Neural cell (in vitro differentiated cells): ENCODE measurements at regions not wholly inside any gene's neighbourhood (a gene's known extent, or its start where the extent isn't known, plus 50 kb on each side); places are given as distances from the start of the nearest gene placed in this dataset.
"Not testable (repeated sequence)": the region's sequence is repeated elsewhere in the genome, so short reads cannot be mapped to it uniquely, and the experiment has no call there.

ENCODE experiments used
- H2AFZ ChIP-seq: fragments of 200-600, 300-800 bp; sonication (generic), shearing (Covaris generic); 2 replicates; pipeline ENCODE4 v1.6.0; 2014; ENCODE audit warnings: low read depth, mild to moderate bottlenecking, antibody characterized with exemption, low read length, moderate library complexity
- H3F3A ChIP-seq: fragments of 200-600 bp; shearing (Covaris generic); 2 replicates; pipeline ENCODE4 v1.6.1; 2016; ENCODE audit warnings: mild to moderate bottlenecking, moderate library complexity, mixed read lengths, antibody characterized with exemption, low read length; ENCODE audit not compliant: insufficient read depth, poor library complexity, severe bottlenecking
- H3K27ac ChIP-seq: fragments of 200-600, 300-800 bp; sonication (generic), shearing (Covaris generic); 2 replicates; pipeline ENCODE4 v1.5.1; 2014; ENCODE audit warnings: mild to moderate bottlenecking, low read length, moderate library complexity
- H3K27me3 ChIP-seq: fragments of 300-800, 200-600 bp; sonication (generic), shearing (Covaris generic); 2 replicates; pipeline ENCODE4 v1.6.0; 2014; ENCODE audit warnings: mild to moderate bottlenecking, low read depth, low read length, moderate library complexity; ENCODE audit not compliant: insufficient read depth
- H3K36me3 ChIP-seq: fragments of 300-800, 200-600 bp; sonication (generic), shearing (Covaris generic); 2 replicates; pipeline ENCODE4 v1.5.1; 2014; ENCODE audit warnings: mild to moderate bottlenecking, antibody characterized with exemption, low read length, moderate library complexity; ENCODE audit not compliant: insufficient read depth
- H3K4me2 ChIP-seq: fragments of 300-800, 200-600 bp; sonication (generic), shearing (Covaris generic); 2 replicates; pipeline ENCODE4 v1.6.0; 2014; ENCODE audit warnings: mild to moderate bottlenecking, low read length
- H3K4me3 ChIP-seq: fragments of 300-800, 200-600 bp; sonication (generic), shearing (Covaris generic); 2 replicates; pipeline ENCODE4 v1.5.1; 2014; ENCODE audit warnings: mild to moderate bottlenecking, low read length, moderate library complexity
- H3K79me2 ChIP-seq: fragments of 200-600 bp; shearing (Covaris generic); replicated peaks from 2 replicates; pipeline ENCODE4 v1.6.0; 2014; ENCODE audit warnings: mild to moderate bottlenecking, low read length, moderate library complexity; ENCODE audit not compliant: insufficient read depth
- H3K9ac ChIP-seq: fragments of 300-800, 200-600 bp; sonication (generic), shearing (Covaris generic); 2 replicates; pipeline ENCODE4 v1.6.1; 2016; ENCODE audit warnings: mild to moderate bottlenecking, low read length, mixed read lengths
- H3K9me2 ChIP-seq: fragments of 200-600 bp; shearing (Covaris generic); 2 replicates; pipeline ENCODE4 v1.6.1; 2016; ENCODE audit warnings: mild to moderate bottlenecking, low read length, mixed read lengths; ENCODE audit not compliant: insufficient read depth
- H3K9me3 ChIP-seq: fragments of 200-600, 300-800 bp; sonication (generic), shearing (Covaris generic); 2 replicates; pipeline ENCODE4 v1.6.1; 2016; ENCODE audit warnings: mild to moderate bottlenecking, mixed run types, low read length, moderate library complexity, mixed read lengths
- H4K20me1 ChIP-seq: fragments of 200-600 bp; shearing (Covaris generic); 2 replicates; pipeline ENCODE4 v1.6.1; 2016; ENCODE audit warnings: mild to moderate bottlenecking, mixed run types; ENCODE audit not compliant: insufficient read depth
- EP300 ChIP-seq: fragments of 450-650 bp; conservative IDR thresholded peaks from 2 replicates; pipeline ENCODE4 v1.6.1; 2014; ENCODE audit warnings: antibody characterized with exemption, mild to moderate bottlenecking, moderate library complexity; ENCODE audit not compliant: poor library complexity, severe bottlenecking
- EZH2 ChIP-seq: fragments of 200-600, 300-800 bp; shearing (Covaris generic), sonication (generic); IDR thresholded peaks from 2 replicates; pipeline ENCODE4 v1.6.1; 2014; ENCODE audit warnings: antibody characterized with exemption, low read length, borderline replicate concordance, mild to moderate bottlenecking; ENCODE audit not compliant: insufficient read depth, poor library complexity, severe bottlenecking
- MXI1 ChIP-seq: fragments of 450-650 bp; conservative IDR thresholded peaks from 2 replicates; pipeline ENCODE4 v1.6.1; 2014; ENCODE audit warnings: antibody characterized with exemption, mild to moderate bottlenecking; ENCODE audit not compliant: poor library complexity, severe bottlenecking
- POLR2AphosphoS5 ChIP-seq: IDR thresholded peaks from 2 replicates; pipeline ENCODE4 v1.6.1; 2012
- RAD21 ChIP-seq: fragments of 450-650 bp; conservative IDR thresholded peaks from 2 replicates; pipeline ENCODE4 v1.6.1; 2014; ENCODE audit warnings: antibody characterized with exemption, mild to moderate bottlenecking, moderate library complexity
- SMC3 ChIP-seq: fragments of 450-650 bp; conservative IDR thresholded peaks from 2 replicates; pipeline ENCODE4 v1.6.1; 2014; ENCODE audit warnings: antibody characterized with exemption, mild to moderate bottlenecking, moderate library complexity; ENCODE audit not compliant: poor library complexity
- TAF1 ChIP-seq: IDR thresholded peaks from 2 replicates; pipeline ENCODE4 v1.6.1; 2012; ENCODE audit warnings: low read depth
- TF ChIP-seq, protein P1 (sequence below): IDR thresholded peaks from 2 replicates; pipeline ENCODE4 v1.6.1; 2012; ENCODE audit warnings: borderline replicate concordance
- TF ChIP-seq, protein P2 (sequence below): fragments of 450-650 bp; IDR thresholded peaks from 2 replicates; pipeline ENCODE4 v1.5.1; 2014; ENCODE audit warnings: antibody characterized with exemption, mild to moderate bottlenecking, moderate library complexity; ENCODE audit not compliant: poor library complexity, severe bottlenecking

DNA sequence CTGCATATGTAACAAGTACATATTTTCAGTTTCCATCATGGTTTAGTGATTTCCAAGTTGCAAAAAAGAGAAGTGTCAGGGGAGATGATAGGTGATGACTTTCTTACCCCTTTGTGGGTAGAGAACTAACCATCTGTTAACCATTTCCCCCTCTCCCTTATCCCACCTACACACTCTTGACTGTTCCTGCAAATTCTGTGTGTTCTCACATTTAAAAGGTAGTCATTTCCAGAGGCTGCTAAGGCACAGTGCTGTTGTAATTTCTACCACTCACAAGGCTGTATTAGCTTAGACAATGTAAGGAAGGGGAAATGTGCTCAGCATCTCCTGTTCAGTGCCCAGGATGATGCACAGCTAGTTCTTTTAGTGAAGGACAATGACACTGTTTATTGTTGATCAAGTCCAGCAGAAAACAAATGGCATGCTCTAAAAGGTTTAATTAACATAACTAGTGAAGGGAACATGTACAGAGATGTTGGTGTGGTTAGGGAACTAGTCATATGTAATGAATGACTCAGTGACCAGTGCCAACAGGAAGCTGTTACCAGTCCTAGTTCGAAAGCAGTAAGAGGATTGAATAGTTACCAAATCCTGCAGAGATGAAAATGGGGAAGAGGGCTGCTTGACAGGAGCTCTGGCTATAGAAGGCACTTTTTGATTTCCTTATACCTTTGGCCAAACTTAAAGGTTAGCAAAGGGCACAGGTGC lies 165.1 kb downstream of the PLK2 start:
- no peaks in the 10 kb centered on the region for H4K20me1 ChIP-seq
- no peaks in the 10 kb centered on the region for H3K36me3 ChIP-seq
- no peak for TF ChIP-seq SMC3
- no peak for TF ChIP-seq MXI1
- TF ChIP-seq EP300 = no peak
- TF ChIP-seq, protein P1, sequence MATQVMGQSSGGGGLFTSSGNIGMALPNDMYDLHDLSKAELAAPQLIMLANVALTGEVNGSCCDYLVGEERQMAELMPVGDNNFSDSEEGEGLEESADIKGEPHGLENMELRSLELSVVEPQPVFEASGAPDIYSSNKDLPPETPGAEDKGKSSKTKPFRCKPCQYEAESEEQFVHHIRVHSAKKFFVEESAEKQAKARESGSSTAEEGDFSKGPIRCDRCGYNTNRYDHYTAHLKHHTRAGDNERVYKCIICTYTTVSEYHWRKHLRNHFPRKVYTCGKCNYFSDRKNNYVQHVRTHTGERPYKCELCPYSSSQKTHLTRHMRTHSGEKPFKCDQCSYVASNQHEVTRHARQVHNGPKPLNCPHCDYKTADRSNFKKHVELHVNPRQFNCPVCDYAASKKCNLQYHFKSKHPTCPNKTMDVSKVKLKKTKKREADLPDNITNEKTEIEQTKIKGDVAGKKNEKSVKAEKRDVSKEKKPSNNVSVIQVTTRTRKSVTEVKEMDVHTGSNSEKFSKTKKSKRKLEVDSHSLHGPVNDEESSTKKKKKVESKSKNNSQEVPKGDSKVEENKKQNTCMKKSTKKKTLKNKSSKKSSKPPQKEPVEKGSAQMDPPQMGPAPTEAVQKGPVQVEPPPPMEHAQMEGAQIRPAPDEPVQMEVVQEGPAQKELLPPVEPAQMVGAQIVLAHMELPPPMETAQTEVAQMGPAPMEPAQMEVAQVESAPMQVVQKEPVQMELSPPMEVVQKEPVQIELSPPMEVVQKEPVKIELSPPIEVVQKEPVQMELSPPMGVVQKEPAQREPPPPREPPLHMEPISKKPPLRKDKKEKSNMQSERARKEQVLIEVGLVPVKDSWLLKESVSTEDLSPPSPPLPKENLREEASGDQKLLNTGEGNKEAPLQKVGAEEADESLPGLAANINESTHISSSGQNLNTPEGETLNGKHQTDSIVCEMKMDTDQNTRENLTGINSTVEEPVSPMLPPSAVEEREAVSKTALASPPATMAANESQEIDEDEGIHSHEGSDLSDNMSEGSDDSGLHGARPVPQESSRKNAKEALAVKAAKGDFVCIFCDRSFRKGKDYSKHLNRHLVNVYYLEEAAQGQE = no peak
- TF ChIP-seq RAD21 = no peak
- TF ChIP-seq POLR2AphosphoS5 = no peak
- TF ChIP-seq, protein P2, sequence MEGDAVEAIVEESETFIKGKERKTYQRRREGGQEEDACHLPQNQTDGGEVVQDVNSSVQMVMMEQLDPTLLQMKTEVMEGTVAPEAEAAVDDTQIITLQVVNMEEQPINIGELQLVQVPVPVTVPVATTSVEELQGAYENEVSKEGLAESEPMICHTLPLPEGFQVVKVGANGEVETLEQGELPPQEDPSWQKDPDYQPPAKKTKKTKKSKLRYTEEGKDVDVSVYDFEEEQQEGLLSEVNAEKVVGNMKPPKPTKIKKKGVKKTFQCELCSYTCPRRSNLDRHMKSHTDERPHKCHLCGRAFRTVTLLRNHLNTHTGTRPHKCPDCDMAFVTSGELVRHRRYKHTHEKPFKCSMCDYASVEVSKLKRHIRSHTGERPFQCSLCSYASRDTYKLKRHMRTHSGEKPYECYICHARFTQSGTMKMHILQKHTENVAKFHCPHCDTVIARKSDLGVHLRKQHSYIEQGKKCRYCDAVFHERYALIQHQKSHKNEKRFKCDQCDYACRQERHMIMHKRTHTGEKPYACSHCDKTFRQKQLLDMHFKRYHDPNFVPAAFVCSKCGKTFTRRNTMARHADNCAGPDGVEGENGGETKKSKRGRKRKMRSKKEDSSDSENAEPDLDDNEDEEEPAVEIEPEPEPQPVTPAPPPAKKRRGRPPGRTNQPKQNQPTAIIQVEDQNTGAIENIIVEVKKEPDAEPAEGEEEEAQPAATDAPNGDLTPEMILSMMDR = no peak
- no peak for TF ChIP-seq EZH2
- TF ChIP-seq TAF1 = no peak
- no peak overlapping the region for H3K27ac ChIP-seq
- no peaks in the 10 kb centered on the region for H3K9me3 ChIP-seq
- H2AFZ ChIP-seq = no peak overlapping the region
- H3K4me3 ChIP-seq = no peak overlapping the region
- no peaks in the 10 kb centered on the region for H3K9me2 ChIP-seq
- no peak overlapping the region for H3K9ac ChIP-seq
- H3F3A ChIP-seq = no peaks in the 10 kb centered on the region
- no peak overlapping the region for H3K4me2 ChIP-seq
- H3K79me2 ChIP-seq = no peaks in the 10 kb centered on the region
- no peaks in the 10 kb centered on the region for H3K27me3 ChIP-seq

DNA sequence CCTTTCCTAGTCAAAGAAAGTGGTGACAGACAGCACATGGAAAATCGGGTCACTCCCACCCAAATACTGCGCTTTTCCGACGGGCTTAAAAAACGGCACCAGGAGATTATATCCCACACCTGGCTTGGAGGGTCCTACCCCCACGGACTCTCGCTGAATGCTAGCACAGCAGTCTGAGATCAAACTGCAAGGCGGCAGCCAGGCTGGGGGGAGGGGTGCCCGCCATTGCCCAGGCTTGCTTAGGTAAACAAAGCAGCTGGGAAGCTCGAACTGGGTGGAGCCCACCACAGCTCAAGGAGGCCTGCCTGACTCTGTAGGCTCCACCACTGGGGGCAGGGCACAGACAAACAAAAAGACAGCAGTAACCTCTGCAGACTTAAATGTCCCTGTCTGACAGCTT lies 171.6 kb downstream of the PLK2 start:
- not testable (repeated sequence) for H4K20me1 ChIP-seq, H3K9ac ChIP-seq, H3K36me3 ChIP-seq, H3K4me2 ChIP-seq, H3K9me3 ChIP-seq, H3F3A ChIP-seq, H3K4me3 ChIP-seq, H2AFZ ChIP-seq, H3K79me2 ChIP-seq, H3K9me2 ChIP-seq, H3K27ac ChIP-seq, H3K27me3 ChIP-seq

DNA sequence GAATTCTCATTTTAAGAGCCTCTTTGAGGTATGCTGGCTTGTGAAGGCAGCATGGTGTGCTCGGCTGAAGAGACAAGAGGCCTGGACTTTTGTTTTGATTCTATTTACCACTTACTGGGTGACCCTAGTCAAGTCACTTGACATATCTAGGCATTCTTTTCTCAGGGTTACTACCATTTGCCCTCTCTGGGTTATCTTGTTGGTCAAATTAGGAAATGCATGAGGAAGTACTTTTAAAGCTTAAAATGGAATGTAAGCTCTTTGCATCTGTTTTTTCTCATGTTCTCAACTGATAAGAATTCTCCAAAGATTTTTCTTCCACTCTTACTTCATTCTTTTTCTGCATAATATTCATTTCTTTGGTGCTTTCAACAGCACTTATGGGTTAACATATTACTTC lies 173.1 kb downstream of the PLK2 start:
- Histone ChIP-seq H3K4me2 (no peak overlapping the region), H3K27ac (no peak overlapping the region), H3K79me2 (no peaks in the 10 kb centered on the region), H3K27me3 (no peaks in the 10 kb centered on the region), H3K9me3 (no peaks in the 10 kb centered on the region), H3K9me2 (no peaks in the 10 kb centered on the region), H2AFZ (no peak overlapping the region), H4K20me1 (no peaks in the 10 kb centered on the region), H3K9ac (no peak overlapping the region), H3F3A (no peaks in the 10 kb centered on the region), H3K36me3 (no peaks in the 10 kb centered on the region), H3K4me3 (no peak overlapping the region)
- TF ChIP-seq, protein P2 = no peak
- no peak for TF ChIP-seq MXI1
- TF ChIP-seq EZH2 = no peak
- no peak for TF ChIP-seq TAF1
- TF ChIP-seq POLR2AphosphoS5 = no peak
- no peak for TF ChIP-seq RAD21
- TF ChIP-seq EP300 = no peak
- TF ChIP-seq SMC3 = no peak
- TF ChIP-seq, protein P1 = no peak
